ENCODE measurements at regions not wholly inside any gene's neighbourhood (a gene's known extent, or its start where the extent isn't known, plus 50 kb on each side); places are given as distances from the start of the nearest gene placed in this dataset.

- CTCF ChIA-PET = interaction anchor here (1.5 kb wide), 2 partner anchors 9 to 10 kb away, joined by 3 to 4 read pairs; no protein-coding TSS in a partner anchor
- POLR2A ChIA-PET = no interaction called here
- DNase-seq (ENCODE audit: extremely low spot score) = no peak
- TF ChIP-seq CTCF (IDR thresholded peaks at IDR 0.05; ENCODE audit: control extremely low read depth, extremely low read depth, low read depth, missing control alignments) = no peak
Observed at GRCh38 chr10:78859266-78859665, 209.5 kb upstream of the ZMIZ1 start.

GRCh38 chr10:78859769-78860168 lies 209.0 kb upstream of the ZMIZ1 start:
- ChIA-PET CTCF (interaction anchor here (1.5 kb wide), 1 partner anchor 10 kb away, joined by 4 read pairs; no protein-coding TSS in a partner anchor), POLR2A (no interaction called here)
- no peak for TF ChIP-seq CTCF (IDR thresholded peaks at IDR 0.05; ENCODE audit: control extremely low read depth, extremely low read depth, low read depth, missing control alignments)
- DNase-seq (ENCODE audit: extremely low spot score) = no peak

GRCh38 chr10:78860260-78860914 lies 208.4 kb upstream of the ZMIZ1 start:
- ChIA-PET POLR2A (no interaction called here), CTCF (interaction anchor here (1.5 kb wide), 1 partner anchor 10 kb away, joined by 4 read pairs; no protein-coding TSS in a partner anchor)
- DNase-seq (ENCODE audit: extremely low spot score) = no peak
- no peak for TF ChIP-seq CTCF (IDR thresholded peaks at IDR 0.05; ENCODE audit: control extremely low read depth, extremely low read depth, low read depth, missing control alignments)

- ChIA-PET POLR2A (no interaction called here), CTCF (no interaction called here)
- DNase-seq (ENCODE audit: extremely low spot score) = no peak
- no peak for TF ChIP-seq CTCF (IDR thresholded peaks at IDR 0.05; ENCODE audit: control extremely low read depth, extremely low read depth, low read depth, missing control alignments)
Observed at GRCh38 chr10:78861529-78862327, 207.0 kb upstream of the ZMIZ1 start.

- ChIA-PET POLR2A (no interaction called here), CTCF (no interaction called here)
- no peak for TF ChIP-seq CTCF (IDR thresholded peaks at IDR 0.05; ENCODE audit: control extremely low read depth, extremely low read depth, low read depth, missing control alignments)
- DNase-seq (ENCODE audit: extremely low spot score) = no peak
Observed at GRCh38 chr10:78862328-78862640, 206.5 kb upstream of the ZMIZ1 start.

GRCh38 chr10:78863140-78863905 lies 205.4 kb upstream of the ZMIZ1 start:
- no peak for TF ChIP-seq CTCF (IDR thresholded peaks at IDR 0.05; ENCODE audit: control extremely low read depth, extremely low read depth, low read depth, missing control alignments)
- ChIA-PET POLR2A (no interaction called here), CTCF (no interaction called here)
- DNase-seq (ENCODE audit: extremely low spot score) = no peak

Measured in GM10248 (cell line).